ENCODE measurements at regions not wholly inside any gene's neighbourhood (a gene's known extent, or its start where the extent isn't known, plus 50 kb on each side); places are given as distances from the start of the nearest gene placed in this dataset.

GRCh38 chr6:19738010-19738409 is 99.2 kb upstream of the ID4 start:
- Histone ChIP-seq H3K9me3 (ENCODE audit: insufficient read depth, low read length) (no peaks in the 10 kb centered on the region), H3K4me2 (ENCODE audit: low read depth, low read length, poor library complexity, severe bottlenecking) (no peak overlapping the region), H3K27me3 (ENCODE audit: low read length) (no peaks in the 10 kb centered on the region), H2AFZ (ENCODE audit: low read depth, low read length, severe bottlenecking) (no peak overlapping the region), H3F3A (ENCODE audit: insufficient read depth) (no peaks in the 10 kb centered on the region), H3K4me3 (ENCODE audit: insufficient read depth, low read length, poor library complexity, severe bottlenecking) (no peak overlapping the region), H4K20me1 (ENCODE audit: low read depth, low read length) (no peaks in the 10 kb centered on the region), H3K27ac (ENCODE audit: low read depth, low read length) (no peak overlapping the region), H3K9ac (ENCODE audit: low read length) (no peak overlapping the region), H3K79me2 (ENCODE audit: insufficient read depth, low read length) (no peaks in the 10 kb centered on the region), H3K36me3 (ENCODE audit: low read length) (no peaks in the 10 kb centered on the region), H3K9me2 (replicated peaks; ENCODE audit: insufficient read depth, low read length) (no peaks in the 10 kb centered on the region)
- TF ChIP-seq EZH2phosphoT487 (conservative IDR thresholded peaks at IDR 0.05; ENCODE audit: low read length) (no peak), CTCF (IDR thresholded peaks at IDR 0.05; ENCODE audit: insufficient read depth, low read length, poor library complexity, severe bottlenecking) (no peak)

GRCh38 chr6:19749722-19750121 is 87.4 kb upstream of the ID4 start:
- Histone ChIP-seq H3K79me2 (ENCODE audit: insufficient read depth, low read length) (no peaks in the 10 kb centered on the region), H3K4me3 (ENCODE audit: insufficient read depth, low read length, poor library complexity, severe bottlenecking) (no peak overlapping the region), H3K27me3 (ENCODE audit: low read length) (no peaks in the 10 kb centered on the region), H3K9me2 (replicated peaks; ENCODE audit: insufficient read depth, low read length) (no peaks in the 10 kb centered on the region), H4K20me1 (ENCODE audit: low read depth, low read length) (no peaks in the 10 kb centered on the region), H2AFZ (ENCODE audit: low read depth, low read length, severe bottlenecking) (no peak overlapping the region), H3K36me3 (ENCODE audit: low read length) (no peaks in the 10 kb centered on the region), H3K9ac (ENCODE audit: low read length) (no peak overlapping the region), H3F3A (ENCODE audit: insufficient read depth) (no peaks in the 10 kb centered on the region), H3K4me2 (ENCODE audit: low read depth, low read length, poor library complexity, severe bottlenecking) (no peak overlapping the region), H3K27ac (ENCODE audit: low read depth, low read length) (no peak overlapping the region), H3K9me3 (ENCODE audit: insufficient read depth, low read length) (no peaks in the 10 kb centered on the region)
- TF ChIP-seq CTCF (IDR thresholded peaks at IDR 0.05; ENCODE audit: insufficient read depth, low read length, poor library complexity, severe bottlenecking) (no peak), EZH2phosphoT487 (conservative IDR thresholded peaks at IDR 0.05; ENCODE audit: low read length) (no peak)

GRCh38 chr6:19752746-19753145 is 84.4 kb upstream of the ID4 start:
- H3K27me3 ChIP-seq (ENCODE audit: low read length) = no peaks in the 10 kb centered on the region
- no peaks in the 10 kb centered on the region for H3K9me2 ChIP-seq (replicated peaks; ENCODE audit: insufficient read depth, low read length)
- TF ChIP-seq CTCF (IDR thresholded peaks at IDR 0.05; ENCODE audit: insufficient read depth, low read length, poor library complexity, severe bottlenecking) = no peak
- no peak for TF ChIP-seq EZH2phosphoT487 (conservative IDR thresholded peaks at IDR 0.05; ENCODE audit: low read length)
- H3K9ac ChIP-seq (ENCODE audit: low read length) = no peak overlapping the region
- H3K4me3 ChIP-seq (ENCODE audit: insufficient read depth, low read length, poor library complexity, severe bottlenecking) = no peak overlapping the region
- no peaks in the 10 kb centered on the region for H3K79me2 ChIP-seq (ENCODE audit: insufficient read depth, low read length)
- H3K9me3 ChIP-seq (ENCODE audit: insufficient read depth, low read length) = no peaks in the 10 kb centered on the region
- H3K27ac ChIP-seq (ENCODE audit: low read depth, low read length) = no peak overlapping the region
- no peaks in the 10 kb centered on the region for H4K20me1 ChIP-seq (ENCODE audit: low read depth, low read length)
- no peaks in the 10 kb centered on the region for H3K36me3 ChIP-seq (ENCODE audit: low read length)
- no peak overlapping the region for H2AFZ ChIP-seq (ENCODE audit: low read depth, low read length, severe bottlenecking)
- H3K4me2 ChIP-seq (ENCODE audit: low read depth, low read length, poor library complexity, severe bottlenecking) = no peak overlapping the region
- no peaks in the 10 kb centered on the region for H3F3A ChIP-seq (ENCODE audit: insufficient read depth)

- no peak for TF ChIP-seq CTCF (IDR thresholded peaks at IDR 0.05; ENCODE audit: insufficient read depth, low read length, poor library complexity, severe bottlenecking)
- TF ChIP-seq EZH2phosphoT487 (conservative IDR thresholded peaks at IDR 0.05; ENCODE audit: low read length) = no peak
- Histone ChIP-seq H3K27me3 (ENCODE audit: low read length) (no peaks in the 10 kb centered on the region), H3K36me3 (ENCODE audit: low read length) (no peaks in the 10 kb centered on the region), H3K4me2 (ENCODE audit: low read depth, low read length, poor library complexity, severe bottlenecking) (no peak overlapping the region), H3K4me3 (ENCODE audit: insufficient read depth, low read length, poor library complexity, severe bottlenecking) (no peak overlapping the region), H3K9ac (ENCODE audit: low read length) (no peak overlapping the region), H3K79me2 (ENCODE audit: insufficient read depth, low read length) (no peaks in the 10 kb centered on the region), H3K9me2 (replicated peaks; ENCODE audit: insufficient read depth, low read length) (no peaks in the 10 kb centered on the region), H4K20me1 (ENCODE audit: low read depth, low read length) (no peaks in the 10 kb centered on the region), H3K27ac (ENCODE audit: low read depth, low read length) (no peak overlapping the region), H3K9me3 (ENCODE audit: insufficient read depth, low read length) (no peaks in the 10 kb centered on the region), H2AFZ (ENCODE audit: low read depth, low read length, severe bottlenecking) (no peak overlapping the region), H3F3A (ENCODE audit: insufficient read depth) (no peaks in the 10 kb centered on the region)
These were observed 83.3 kb upstream of the ID4 start for GRCh38 chr6:19753826-19754225.
